ENCODE measurements at regions not wholly inside any gene's neighbourhood (a gene's known extent, or its start where the extent isn't known, plus 50 kb on each side); places are given as distances from the start of the nearest gene placed in this dataset.
"Not testable (repeated sequence)": the region's sequence is repeated elsewhere in the genome, so short reads cannot be mapped to it uniquely, and the experiment has no call there.

GRCh38 chr10:109619914-109620313 lies 303.4 kb downstream of the XPNPEP1 start:
- ATAC-seq (ENCODE audit: low FRiP score), result no peak
- no peak for DNase-seq
- H3K27me3 ChIP-seq (ENCODE audit: control insufficient read depth in 1 of 2, insufficient read depth in 2 of 2, low read length in 1 of 2), result no peaks in the 10 kb centered on the region
- no peaks in the 10 kb centered on the region for H3K9me3 ChIP-seq (ENCODE audit: control insufficient read depth, low read length)
- no peaks in the 10 kb centered on the region for H3K4me1 ChIP-seq (ENCODE audit: control insufficient read depth in 1 of 2, insufficient read depth in 2 of 2, low read length in 2 of 2)
- H3K4me3 ChIP-seq (ENCODE audit: low read length in 2 of 2), result no peak overlapping the region
- no peaks in the 10 kb centered on the region for H3K36me3 ChIP-seq (ENCODE audit: control insufficient read depth in 1 of 2, insufficient read depth in 2 of 2, low read length in 1 of 2)
- no peak overlapping the region for H3K27ac ChIP-seq (ENCODE audit: low read depth in 1 of 2, low read length in 2 of 2)
- WGBS, 2 donors, result 62 to 65% methylated on average over 1 of the region's 1 CpG
- intact Hi-C loops (cut with DNase I), result no loop called here

- Histone ChIP-seq H3K9me3 (ENCODE audit: control insufficient read depth, low read length) (no peaks in the 10 kb centered on the region), H3K36me3 (ENCODE audit: control insufficient read depth in 1 of 2, insufficient read depth in 2 of 2, low read length in 1 of 2) (no peaks in the 10 kb centered on the region), H3K27ac (ENCODE audit: low read depth in 1 of 2, low read length in 2 of 2) (no peak overlapping the region), H3K27me3 (ENCODE audit: control insufficient read depth in 1 of 2, insufficient read depth in 2 of 2, low read length in 1 of 2) (no peaks in the 10 kb centered on the region), H3K4me1 (ENCODE audit: control insufficient read depth in 1 of 2, insufficient read depth in 2 of 2, low read length in 2 of 2) (no peaks in the 10 kb centered on the region), H3K4me3 (ENCODE audit: low read length in 2 of 2) (no peak overlapping the region)
- ATAC-seq (ENCODE audit: low FRiP score) (no peak), DNase-seq (no peak)
- WGBS, 2 donors, result 84 to 88% methylated on average over 1 of the region's 1 CpG
- intact Hi-C loops (cut with DNase I), result no loop called here
Measured at GRCh38 chr10:109618748-109619147, 304.6 kb downstream of the XPNPEP1 start.

GRCh38 chr10:109618301-109618700 lies 305.0 kb downstream of the XPNPEP1 start:
- no peak for DNase-seq
- 0% methylated on average over 1 of the region's 1 CpG for WGBS, 2 donors
- no peaks in the 10 kb centered on the region for H3K4me1 ChIP-seq (ENCODE audit: control insufficient read depth in 1 of 2, insufficient read depth in 2 of 2, low read length in 2 of 2)
- no peaks in the 10 kb centered on the region for H3K9me3 ChIP-seq (ENCODE audit: control insufficient read depth, low read length)
- intact Hi-C loops (cut with DNase I), result no loop called here
- H3K27me3 ChIP-seq (ENCODE audit: control insufficient read depth in 1 of 2, insufficient read depth in 2 of 2, low read length in 1 of 2), result no peaks in the 10 kb centered on the region
- no peak overlapping the region for H3K4me3 ChIP-seq (ENCODE audit: low read length in 2 of 2)
- H3K27ac ChIP-seq (ENCODE audit: low read depth in 1 of 2, low read length in 2 of 2), result no peak overlapping the region
- ATAC-seq (ENCODE audit: low FRiP score), result no peak
- H3K36me3 ChIP-seq (ENCODE audit: control insufficient read depth in 1 of 2, insufficient read depth in 2 of 2, low read length in 1 of 2), result no peaks in the 10 kb centered on the region

- DNase-seq, result no peak
- H3K9me3 ChIP-seq (ENCODE audit: control insufficient read depth, low read length), result no peaks in the 10 kb centered on the region
- H3K4me3 ChIP-seq (ENCODE audit: low read length in 2 of 2), result no peak overlapping the region
- intact Hi-C loops (cut with DNase I), result no loop called here
- no peaks in the 10 kb centered on the region for H3K27me3 ChIP-seq (ENCODE audit: control insufficient read depth in 1 of 2, insufficient read depth in 2 of 2, low read length in 1 of 2)
- WGBS, 2 donors, result 38% methylated on average over 3 of the region's 3 CpGs
- H3K36me3 ChIP-seq (ENCODE audit: control insufficient read depth in 1 of 2, insufficient read depth in 2 of 2, low read length in 1 of 2), result no peaks in the 10 kb centered on the region
- H3K4me1 ChIP-seq (ENCODE audit: control insufficient read depth in 1 of 2, insufficient read depth in 2 of 2, low read length in 2 of 2), result no peaks in the 10 kb centered on the region
- ATAC-seq (ENCODE audit: low FRiP score), result no peak
- no peak overlapping the region for H3K27ac ChIP-seq (ENCODE audit: low read depth in 1 of 2, low read length in 2 of 2)
Measured at GRCh38 chr10:109616359-109616980, 306.8 kb downstream of the XPNPEP1 start.

- DNase-seq; intact Hi-C loops (cut with DNase I); ATAC-seq (ENCODE audit: low FRiP score); H3K9me3 ChIP-seq (ENCODE audit: control insufficient read depth, low read length); H3K4me1 ChIP-seq (ENCODE audit: control insufficient read depth in 1 of 2, insufficient read depth in 2 of 2, low read length in 2 of 2); H3K27me3 ChIP-seq (ENCODE audit: control insufficient read depth in 1 of 2, insufficient read depth in 2 of 2, low read length in 1 of 2); H3K36me3 ChIP-seq (ENCODE audit: control insufficient read depth in 1 of 2, insufficient read depth in 2 of 2, low read length in 1 of 2); H3K4me3 ChIP-seq (ENCODE audit: low read length in 2 of 2); H3K27ac ChIP-seq (ENCODE audit: low read depth in 1 of 2, low read length in 2 of 2): not testable (repeated sequence)
- 13 to 15% methylated on average over 1 of the region's 1 CpG for WGBS, 2 donors
Measured at GRCh38 chr10:109595356-109595755, 328.0 kb downstream of the XPNPEP1 start.

- Histone ChIP-seq H3K4me3 (ENCODE audit: low read length in 2 of 2) (no peak overlapping the region), H3K36me3 (ENCODE audit: control insufficient read depth in 1 of 2, insufficient read depth in 2 of 2, low read length in 1 of 2) (no peaks in the 10 kb centered on the region), H3K27ac (ENCODE audit: low read depth in 1 of 2, low read length in 2 of 2) (no peak overlapping the region), H3K4me1 (ENCODE audit: control insufficient read depth in 1 of 2, insufficient read depth in 2 of 2, low read length in 2 of 2) (no peaks in the 10 kb centered on the region), H3K9me3 (ENCODE audit: control insufficient read depth, low read length) (peaks cover 7% of the 10 kb centered on the region), H3K27me3 (ENCODE audit: control insufficient read depth in 1 of 2, insufficient read depth in 2 of 2, low read length in 1 of 2) (no peaks in the 10 kb centered on the region)
- ATAC-seq (ENCODE audit: low FRiP score) (no peak), DNase-seq (no peak)
- WGBS, 2 donors, result 68 to 72% methylated on average over 4 of the region's 4 CpGs
- intact Hi-C loops (cut with DNase I), result no loop called here
Measured at GRCh38 chr10:109593682-109594081, 329.6 kb downstream of the XPNPEP1 start.

GRCh38 chr10:109592391-109592790 lies 330.9 kb downstream of the XPNPEP1 start:
- WGBS, 2 donors, result 61 to 68% methylated on average over 3 of the region's 3 CpGs

GRCh38 chr10:109591601-109592000 lies 331.7 kb downstream of the XPNPEP1 start:
- DNase-seq, result no peak
- Histone ChIP-seq H3K9me3 (ENCODE audit: control insufficient read depth, low read length) (peaks cover 2% of the 10 kb centered on the region), H3K4me1 (ENCODE audit: control insufficient read depth in 1 of 2, insufficient read depth in 2 of 2, low read length in 2 of 2) (no peaks in the 10 kb centered on the region), H3K27ac (ENCODE audit: low read depth in 1 of 2, low read length in 2 of 2) (no peak overlapping the region), H3K4me3 (ENCODE audit: low read length in 2 of 2) (no peak overlapping the region), H3K27me3 (ENCODE audit: control insufficient read depth in 1 of 2, insufficient read depth in 2 of 2, low read length in 1 of 2) (no peaks in the 10 kb centered on the region), H3K36me3 (ENCODE audit: control insufficient read depth in 1 of 2, insufficient read depth in 2 of 2, low read length in 1 of 2) (no peaks in the 10 kb centered on the region)
- intact Hi-C loops (cut with DNase I), result no loop called here
- WGBS, 2 donors, result 60 to 77% methylated on average over 2 of the region's 2 CpGs
- ATAC-seq (ENCODE audit: low FRiP score), result no peak

More at GRCh38 chr10:109592391-109592790, 330.9 kb downstream of the XPNPEP1 start:
- no peak for ATAC-seq (ENCODE audit: low FRiP score)
- peaks cover 5% of the 10 kb centered on the region for H3K9me3 ChIP-seq (ENCODE audit: control insufficient read depth, low read length)
- H3K4me3 ChIP-seq (ENCODE audit: low read length in 2 of 2), result no peak overlapping the region
- intact Hi-C loops (cut with DNase I), result no loop called here
- H3K36me3 ChIP-seq (ENCODE audit: control insufficient read depth in 1 of 2, insufficient read depth in 2 of 2, low read length in 1 of 2), result no peaks in the 10 kb centered on the region
- H3K27ac ChIP-seq (ENCODE audit: low read depth in 1 of 2, low read length in 2 of 2), result no peak overlapping the region
- DNase-seq, result no peak
- H3K27me3 ChIP-seq (ENCODE audit: control insufficient read depth in 1 of 2, insufficient read depth in 2 of 2, low read length in 1 of 2), result no peaks in the 10 kb centered on the region
- no peaks in the 10 kb centered on the region for H3K4me1 ChIP-seq (ENCODE audit: control insufficient read depth in 1 of 2, insufficient read depth in 2 of 2, low read length in 2 of 2)

- ATAC-seq (ENCODE audit: low FRiP score), result no peak
- H3K36me3 ChIP-seq (ENCODE audit: control insufficient read depth in 1 of 2, insufficient read depth in 2 of 2, low read length in 1 of 2), result no peaks in the 10 kb centered on the region
- no peak overlapping the region for H3K27ac ChIP-seq (ENCODE audit: low read depth in 1 of 2, low read length in 2 of 2)
- no peak for DNase-seq
- H3K9me3 ChIP-seq (ENCODE audit: control insufficient read depth, low read length), result peaks cover 1% of the 10 kb centered on the region
- 35 to 38% methylated on average over 3 of the region's 3 CpGs for WGBS, 2 donors
- H3K4me1 ChIP-seq (ENCODE audit: control insufficient read depth in 1 of 2, insufficient read depth in 2 of 2, low read length in 2 of 2), result no peaks in the 10 kb centered on the region
- no peaks in the 10 kb centered on the region for H3K27me3 ChIP-seq (ENCODE audit: control insufficient read depth in 1 of 2, insufficient read depth in 2 of 2, low read length in 1 of 2)
- H3K4me3 ChIP-seq (ENCODE audit: low read length in 2 of 2), result no peak overlapping the region
- intact Hi-C loops (cut with DNase I), result no loop called here
Measured at GRCh38 chr10:109588259-109588658, 335.1 kb downstream of the XPNPEP1 start.
